ENCODE measurements at regions not wholly inside any gene's neighbourhood (a gene's known extent, or its start where the extent isn't known, plus 50 kb on each side); places are given as distances from the start of the nearest gene placed in this dataset.
A peak's percentile ranks its signal among the peaks of the same experiment; 100 is the strongest.

- no peaks in the 10 kb centered on the region for H3K4me1 Mint-ChIP-seq
- H3K36me3 Mint-ChIP-seq = peaks cover 0 to 7% (median 0%) of the 10 kb centered on the region in 3 donors
- Histone ChIP-seq H3K4me1 (ENCODE audit: insufficient read depth, low read length) (no peaks in the 10 kb centered on the region), H3K4me3 (ENCODE audit: low read length) (no peak overlapping the region), H3K9me3 (ENCODE audit: low read length) (no peaks in the 10 kb centered on the region), H3K27me3 (ENCODE audit: insufficient read depth, low read length, poor library complexity, severe bottlenecking) (no peaks in the 10 kb centered on the region), H3K27ac (ENCODE audit: low read depth, low read length) (no peak overlapping the region), H3K36me3 (ENCODE audit: insufficient read depth, low read length) (no peaks in the 10 kb centered on the region)
- DNase-seq = no peak
- H3K27me3 Mint-ChIP-seq = no peaks in the 10 kb centered on the region
- POLR2A ChIA-PET = no interaction called here
- no peak overlapping the region for H3K4me3 Mint-ChIP-seq
- no peak overlapping the region for H3K27ac Mint-ChIP-seq
- H3K9me3 Mint-ChIP-seq = peaks cover 0 to 2% (median 0%) of the 10 kb centered on the region in 5 donors
- CTCF ChIA-PET = interaction anchor here (1.2 kb wide), 1 partner anchor 11 kb away, joined by 3 read pairs; no protein-coding TSS in a partner anchor
Measured at GRCh38 chr5:143492783-143493182, 89.3 kb upstream of the NR3C1 start.

- Mint-ChIP-seq H3K27ac (no peak overlapping the region), H3K36me3 (peaks cover 0 to 7% (median 0%) of the 10 kb centered on the region in 3 donors), H3K4me1 (no peaks in the 10 kb centered on the region), H3K9me3 (peaks cover 0 to 2% (median 0%) of the 10 kb centered on the region in 5 donors), H3K4me3 (no peak overlapping the region), H3K27me3 (no peaks in the 10 kb centered on the region)
- H3K4me1 ChIP-seq (ENCODE audit: insufficient read depth, low read length) = no peaks in the 10 kb centered on the region
- ChIA-PET CTCF (no interaction called here), POLR2A (no interaction called here)
- DNase-seq = no peak
- H3K27me3 ChIP-seq (ENCODE audit: insufficient read depth, low read length, poor library complexity, severe bottlenecking) = no peaks in the 10 kb centered on the region
- no peaks in the 10 kb centered on the region for H3K9me3 ChIP-seq (ENCODE audit: low read length)
- no peak overlapping the region for H3K4me3 ChIP-seq (ENCODE audit: low read length)
- no peaks in the 10 kb centered on the region for H3K36me3 ChIP-seq (ENCODE audit: insufficient read depth, low read length)
- no peak overlapping the region for H3K27ac ChIP-seq (ENCODE audit: low read depth, low read length)
Measured at GRCh38 chr5:143491646-143492045, 88.2 kb upstream of the NR3C1 start.

GRCh38 chr5:143488381-143488780, 84.9 kb upstream of the NR3C1 start:
- CTCF ChIA-PET = no interaction called here
- POLR2A ChIA-PET = no interaction called here

GRCh38 chr5:143484601-143485000, 81.1 kb upstream of the NR3C1 start:
- CTCF ChIA-PET = no interaction called here

More at GRCh38 chr5:143488381-143488780, 84.9 kb upstream of the NR3C1 start:
- Histone ChIP-seq H3K36me3 (ENCODE audit: insufficient read depth, low read length) (no peaks in the 10 kb centered on the region), H3K27ac (ENCODE audit: low read depth, low read length) (no peak overlapping the region), H3K9me3 (ENCODE audit: low read length) (no peaks in the 10 kb centered on the region), H3K4me1 (ENCODE audit: insufficient read depth, low read length) (no peaks in the 10 kb centered on the region), H3K27me3 (ENCODE audit: insufficient read depth, low read length, poor library complexity, severe bottlenecking) (no peaks in the 10 kb centered on the region), H3K4me3 (ENCODE audit: low read length) (no peak overlapping the region)
- peaks cover 0 to 9% (median 0%) of the 10 kb centered on the region in 3 donors for H3K36me3 Mint-ChIP-seq
- H3K4me1 Mint-ChIP-seq = no peaks in the 10 kb centered on the region
- no peak for DNase-seq
- H3K4me3 Mint-ChIP-seq = no peak overlapping the region
- H3K27ac Mint-ChIP-seq = no peak overlapping the region
- H3K27me3 Mint-ChIP-seq = no peaks in the 10 kb centered on the region
- peaks cover 0 to 2% (median 0%) of the 10 kb centered on the region in 5 donors for H3K9me3 Mint-ChIP-seq

GRCh38 chr5:143481697-143482531, 78.4 kb upstream of the NR3C1 start:
- no peak for DNase-seq
- Mint-ChIP-seq H3K4me3 (no peak overlapping the region), H3K27me3 (no peaks in the 10 kb centered on the region), H3K4me1 (no peaks in the 10 kb centered on the region), H3K9me3 (no peaks in the 10 kb centered on the region), H3K27ac (no peak overlapping the region), H3K36me3 (peaks cover 0 to 4% (median 0%) of the 10 kb centered on the region in 3 donors)
- Histone ChIP-seq H3K27ac (ENCODE audit: low read depth, low read length) (no peak overlapping the region), H3K36me3 (ENCODE audit: insufficient read depth, low read length) (no peaks in the 10 kb centered on the region), H3K27me3 (ENCODE audit: insufficient read depth, low read length, poor library complexity, severe bottlenecking) (no peaks in the 10 kb centered on the region), H3K4me1 (ENCODE audit: insufficient read depth, low read length) (no peaks in the 10 kb centered on the region), H3K4me3 (ENCODE audit: low read length) (no peak overlapping the region), H3K9me3 (ENCODE audit: low read length) (no peaks in the 10 kb centered on the region)
- CTCF ChIA-PET = interaction anchor here (0.8 to 1.7 kb wide), 2 partner anchors 8 to 12 kb away, joined by 3 read pairs; no protein-coding TSS in a partner anchor
- POLR2A ChIA-PET = no interaction called here

More at GRCh38 chr5:143484601-143485000, 81.1 kb upstream of the NR3C1 start:
- Mint-ChIP-seq H3K4me3 (no peak overlapping the region), H3K27me3 (no peaks in the 10 kb centered on the region), H3K9me3 (no peaks in the 10 kb centered on the region), H3K36me3 (peaks cover 0 to 4% (median 0%) of the 10 kb centered on the region in 3 donors), H3K4me1 (no peaks in the 10 kb centered on the region), H3K27ac (no peak overlapping the region)
- no peak for DNase-seq
- H3K27ac ChIP-seq (ENCODE audit: low read depth, low read length) = no peak overlapping the region
- H3K4me3 ChIP-seq (ENCODE audit: low read length) = no peak overlapping the region
- no peaks in the 10 kb centered on the region for H3K36me3 ChIP-seq (ENCODE audit: insufficient read depth, low read length)
- POLR2A ChIA-PET = no interaction called here
- H3K27me3 ChIP-seq (ENCODE audit: insufficient read depth, low read length, poor library complexity, severe bottlenecking) = no peaks in the 10 kb centered on the region
- H3K9me3 ChIP-seq (ENCODE audit: low read length) = no peaks in the 10 kb centered on the region
- no peaks in the 10 kb centered on the region for H3K4me1 ChIP-seq (ENCODE audit: insufficient read depth, low read length)

- no peaks in the 10 kb centered on the region for H3K27me3 Mint-ChIP-seq
- no peak overlapping the region for H3K27ac ChIP-seq (ENCODE audit: low read depth, low read length)
- no peaks in the 10 kb centered on the region for H3K36me3 ChIP-seq (ENCODE audit: insufficient read depth, low read length)
- no peaks in the 10 kb centered on the region for H3K4me1 Mint-ChIP-seq
- H3K4me1 ChIP-seq (ENCODE audit: insufficient read depth, low read length) = no peaks in the 10 kb centered on the region
- H3K4me3 Mint-ChIP-seq = no peak overlapping the region
- H3K27me3 ChIP-seq (ENCODE audit: insufficient read depth, low read length, poor library complexity, severe bottlenecking) = no peaks in the 10 kb centered on the region
- ChIA-PET CTCF (no interaction called here), POLR2A (no interaction called here)
- no peak for DNase-seq
- H3K9me3 Mint-ChIP-seq = no peaks in the 10 kb centered on the region
- no peaks in the 10 kb centered on the region for H3K9me3 ChIP-seq (ENCODE audit: low read length)
- peak overlapping the region in 1 of 8 donors; percentile 42 for H3K27ac Mint-ChIP-seq
- H3K4me3 ChIP-seq (ENCODE audit: low read length) = no peak overlapping the region
- peaks cover 0 to 4% (median 0%) of the 10 kb centered on the region in 3 donors for H3K36me3 Mint-ChIP-seq
Measured at GRCh38 chr5:143480001-143480400, 76.5 kb upstream of the NR3C1 start.

GRCh38 chr5:143479394-143479793, 75.9 kb upstream of the NR3C1 start:
- DNase-seq = no peak
- no peaks in the 10 kb centered on the region for H3K27me3 ChIP-seq (ENCODE audit: insufficient read depth, low read length, poor library complexity, severe bottlenecking)
- H3K27ac ChIP-seq (ENCODE audit: low read depth, low read length) = no peak overlapping the region
- Mint-ChIP-seq H3K4me3 (no peak overlapping the region), H3K36me3 (peaks cover 0 to 4% (median 0%) of the 10 kb centered on the region in 3 donors), H3K27ac (no peak overlapping the region), H3K9me3 (no peaks in the 10 kb centered on the region), H3K27me3 (no peaks in the 10 kb centered on the region), H3K4me1 (no peaks in the 10 kb centered on the region)
- H3K9me3 ChIP-seq (ENCODE audit: low read length) = no peaks in the 10 kb centered on the region
- H3K4me1 ChIP-seq (ENCODE audit: insufficient read depth, low read length) = no peaks in the 10 kb centered on the region
- POLR2A ChIA-PET = no interaction called here
- no peak overlapping the region for H3K4me3 ChIP-seq (ENCODE audit: low read length)
- H3K36me3 ChIP-seq (ENCODE audit: insufficient read depth, low read length) = no peaks in the 10 kb centered on the region
- CTCF ChIA-PET = no interaction called here

GRCh38 chr5:143476601-143477211, 73.2 kb upstream of the NR3C1 start:
- DNase-seq = no peak
- no peak overlapping the region for H3K27ac Mint-ChIP-seq
- Histone ChIP-seq H3K4me3 (ENCODE audit: low read length) (no peak overlapping the region), H3K27ac (ENCODE audit: low read depth, low read length) (no peak overlapping the region), H3K36me3 (ENCODE audit: insufficient read depth, low read length) (no peaks in the 10 kb centered on the region), H3K9me3 (ENCODE audit: low read length) (no peaks in the 10 kb centered on the region), H3K27me3 (ENCODE audit: insufficient read depth, low read length, poor library complexity, severe bottlenecking) (no peaks in the 10 kb centered on the region), H3K4me1 (ENCODE audit: insufficient read depth, low read length) (no peaks in the 10 kb centered on the region)
- H3K4me1 Mint-ChIP-seq = no peaks in the 10 kb centered on the region
- no peaks in the 10 kb centered on the region for H3K27me3 Mint-ChIP-seq
- no peaks in the 10 kb centered on the region for H3K36me3 Mint-ChIP-seq
- POLR2A ChIA-PET = no interaction called here
- H3K9me3 Mint-ChIP-seq = no peaks in the 10 kb centered on the region
- CTCF ChIA-PET = no interaction called here
- no peak overlapping the region for H3K4me3 Mint-ChIP-seq

All from CD8-positive, alpha-beta memory T cell (primary cell).